ENCODE measurements at regions not wholly inside any gene's neighbourhood (a gene's known extent, or its start where the extent isn't known, plus 50 kb on each side); places are given as distances from the start of the nearest gene placed in this dataset.

DNA sequence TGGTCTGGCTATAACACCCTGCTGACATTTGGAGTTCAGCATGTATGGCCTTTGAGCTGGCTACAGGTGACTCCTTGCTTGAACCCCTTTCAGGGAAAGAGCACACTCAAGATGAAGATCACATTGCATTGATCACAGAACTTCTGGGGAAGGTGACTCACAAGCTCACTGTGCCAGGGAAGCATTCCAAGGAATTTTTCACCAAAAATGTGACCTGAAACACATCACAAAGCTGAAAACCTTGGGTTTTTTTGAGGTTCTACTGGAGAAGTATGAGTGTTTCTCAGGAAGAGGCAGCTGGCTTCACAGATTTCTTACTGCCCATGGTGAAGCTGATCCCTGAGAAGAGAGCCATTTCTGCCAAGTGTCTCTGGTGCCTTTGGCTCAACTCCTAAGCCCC is 879.0 kb downstream of the CBLN2 start:
- no peak for TF ChIP-seq CTCF (IDR thresholded peaks at IDR 0.05)
- TF ChIP-seq EZH2 (IDR thresholded peaks at IDR 0.05), result no peak
- no peak for TF ChIP-seq EZH2phosphoT487 (IDR thresholded peaks at IDR 0.05)
